ACHN (cell line): ENCODE measurements at regions not wholly inside any gene's neighbourhood (a gene's known extent, or its start where the extent isn't known, plus 50 kb on each side); places are given as distances from the start of the nearest gene placed in this dataset.

Experiments
- DNase-seq: peaks from one replicate; pipeline ENCODE4 v3.0.0-alpha.2; 2015
- in situ Hi-C: cut with HindIII; loops from 2 replicates; pipeline ENCODE4 v1.10.0; 2017; ENCODE audit warnings: low sequenced_read_pairs, low pct_ligation_motif_present, low pct_unique_long_range_greater_than_20kb

GRCh38 chr6:43876602-43877001 lies 106.6 kb downstream of the VEGFA start:
- no peak for DNase-seq
- in situ Hi-C loops, result no loop called here

DNA sequence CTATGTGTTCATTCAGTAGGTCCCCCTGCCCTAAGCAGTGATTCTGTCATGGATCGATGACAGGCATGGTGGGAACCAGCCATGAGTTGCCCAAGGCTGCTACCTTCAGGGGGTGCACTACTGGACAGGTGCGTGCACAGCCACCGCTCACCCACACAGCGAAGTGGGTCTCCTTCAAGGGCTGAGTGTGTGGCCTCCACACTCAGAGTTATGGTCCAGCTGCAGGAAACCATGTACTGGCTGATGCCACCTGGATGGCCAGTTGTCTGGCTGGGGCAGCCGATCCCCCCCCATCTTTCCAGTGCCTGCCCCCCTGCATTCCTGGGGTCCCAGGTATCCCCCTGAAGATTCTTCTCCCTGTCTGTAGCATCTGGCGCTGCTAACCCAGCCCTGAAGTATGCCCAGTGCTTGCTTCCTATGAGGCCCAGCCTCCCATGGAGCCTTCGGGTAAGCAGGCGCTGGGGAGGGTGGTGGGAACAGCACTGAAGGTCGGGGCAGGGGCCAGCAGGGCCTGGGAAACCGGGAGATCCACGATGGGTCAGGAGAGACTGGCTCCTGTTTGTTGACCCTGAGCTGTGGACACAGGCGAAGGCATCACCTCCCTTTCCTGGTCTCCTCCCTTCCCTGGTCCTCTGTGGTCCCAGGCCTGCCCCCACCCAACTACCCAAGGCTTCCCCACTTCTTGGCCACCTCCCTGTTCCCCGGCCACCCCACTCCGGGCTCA lies 106.0 kb downstream of the VEGFA start:
- DNase-seq, result no peak
- in situ Hi-C loops, result no loop called here

DNA sequence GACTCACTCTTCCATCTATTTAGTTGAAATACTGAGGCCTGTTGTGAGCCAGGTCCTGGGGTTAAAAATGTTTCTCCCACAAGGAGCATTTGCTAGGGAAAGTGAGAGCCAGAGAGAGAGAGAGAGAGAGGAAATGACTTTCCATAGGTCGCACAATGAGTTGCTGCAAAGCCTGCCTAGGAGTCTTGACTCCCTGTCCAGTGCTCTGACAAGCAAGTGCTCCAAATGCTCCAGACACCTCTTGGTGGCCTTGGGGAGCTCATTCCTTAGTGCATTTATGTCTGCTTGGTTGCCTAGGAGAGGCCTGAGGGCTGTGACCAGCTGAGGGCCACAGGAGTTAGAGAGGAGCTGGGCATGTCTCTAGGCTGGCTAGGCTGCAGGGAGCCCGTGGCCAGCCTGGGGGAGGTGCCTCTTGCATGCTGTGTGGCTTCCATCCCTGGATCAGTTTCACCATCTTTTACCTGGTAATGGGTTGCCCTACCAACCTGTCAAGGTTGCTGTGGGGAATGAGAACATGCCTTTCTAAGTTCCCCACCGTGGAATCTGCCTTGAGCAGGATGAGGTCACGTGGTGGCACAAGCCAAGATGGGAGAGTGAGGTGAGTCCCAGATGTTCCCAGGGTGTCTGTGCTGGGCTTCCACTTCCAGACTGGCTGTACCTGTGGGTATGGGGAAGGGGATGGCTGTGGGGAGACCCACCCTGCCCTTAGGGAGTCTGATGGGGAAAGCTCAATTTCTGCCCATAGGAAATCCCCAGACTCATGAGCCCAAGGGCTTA lies 105.0 kb downstream of the VEGFA start:
- DNase-seq, result no peak
- in situ Hi-C loops, result no loop called here

GRCh38 chr6:43873806-43874714 lies 104.0 kb downstream of the VEGFA start:
- in situ Hi-C loops, result no loop called here
- no peak for DNase-seq

GRCh38 chr6:43871933-43872332 lies 101.9 kb downstream of the VEGFA start:
- in situ Hi-C loops, result no loop called here
- no peak for DNase-seq

GRCh38 chr6:43871284-43871683 lies 101.3 kb downstream of the VEGFA start:
- in situ Hi-C loops, result no loop called here
- DNase-seq, result no peak

GRCh38 chr6:43870660-43871061 lies 100.7 kb downstream of the VEGFA start:
- no peak for DNase-seq
- in situ Hi-C loops, result no loop called here

DNA sequence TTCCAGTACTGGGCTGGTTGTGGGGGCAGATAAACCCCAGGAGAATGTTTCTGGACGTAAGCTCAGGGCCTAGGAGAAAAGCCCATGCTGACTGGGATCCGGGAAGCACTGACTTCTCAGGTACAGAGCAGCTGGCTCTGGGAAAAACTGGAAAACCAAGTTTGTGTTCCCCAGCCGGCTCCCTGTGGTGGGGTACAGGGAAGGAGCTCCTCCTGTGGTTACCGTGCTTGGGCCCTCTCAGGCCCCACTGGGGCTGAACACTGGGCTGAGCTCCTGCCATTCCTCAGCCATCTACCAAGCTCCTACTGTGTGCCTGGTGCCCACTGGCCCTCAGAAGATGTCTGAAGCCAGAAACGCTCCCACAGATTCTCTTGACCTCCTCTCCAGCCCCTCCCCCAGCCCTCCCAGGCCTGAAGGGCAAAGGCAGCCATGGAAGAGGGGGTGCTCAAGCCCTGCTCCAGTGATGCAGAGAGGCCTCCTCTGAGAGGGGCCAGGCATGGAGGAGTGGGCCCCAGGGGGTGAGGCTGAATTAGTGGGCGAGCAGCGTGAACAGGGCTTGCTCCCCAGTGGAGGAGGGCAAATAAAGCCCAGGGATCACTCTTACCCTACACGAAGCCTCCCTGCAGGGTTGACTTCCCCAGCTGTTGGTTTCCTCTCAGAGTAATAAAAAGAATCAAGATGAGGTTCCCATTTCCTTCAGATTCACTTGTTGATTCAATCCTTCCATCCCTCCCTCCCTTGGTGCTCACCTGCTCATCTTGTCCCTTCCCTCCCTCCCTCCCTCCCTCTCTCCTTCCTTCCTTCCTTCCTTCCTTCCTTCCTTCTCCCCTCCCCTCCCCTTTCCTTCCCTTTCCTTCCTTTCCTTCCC lies 100.0 kb downstream of the VEGFA start:
- DNase-seq, result no peak
- in situ Hi-C loops, result no loop called here

- no peak for DNase-seq
- in situ Hi-C loops, result no loop called here
Observed at GRCh38 chr6:43869079-43869710, 99.2 kb downstream of the VEGFA start.

DNA sequence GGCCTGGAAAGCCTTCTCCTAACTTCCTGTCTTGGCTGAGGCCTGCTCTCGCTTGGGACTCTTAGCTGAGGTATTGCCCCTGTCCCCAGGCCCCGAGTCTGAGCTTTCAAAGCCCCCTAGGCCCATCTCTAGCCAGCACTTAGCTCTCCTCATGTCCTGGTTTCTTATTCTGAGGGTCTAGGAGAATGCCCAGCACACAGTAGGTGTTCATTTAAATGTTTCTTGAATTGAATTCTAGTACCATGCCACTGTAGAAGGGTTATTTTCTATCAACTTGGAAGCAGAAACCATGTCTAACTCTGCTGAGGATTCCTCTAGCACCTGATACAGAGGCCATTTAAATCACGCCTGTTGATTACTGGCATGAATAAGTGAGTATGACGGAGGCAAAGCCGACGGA lies 98.5 kb downstream of the VEGFA start:
- DNase-seq, result no peak
- in situ Hi-C loops, result no loop called here

GRCh38 chr6:43867996-43868395 lies 98.0 kb downstream of the VEGFA start:
- no peak for DNase-seq
- in situ Hi-C loops, result no loop called here

DNA sequence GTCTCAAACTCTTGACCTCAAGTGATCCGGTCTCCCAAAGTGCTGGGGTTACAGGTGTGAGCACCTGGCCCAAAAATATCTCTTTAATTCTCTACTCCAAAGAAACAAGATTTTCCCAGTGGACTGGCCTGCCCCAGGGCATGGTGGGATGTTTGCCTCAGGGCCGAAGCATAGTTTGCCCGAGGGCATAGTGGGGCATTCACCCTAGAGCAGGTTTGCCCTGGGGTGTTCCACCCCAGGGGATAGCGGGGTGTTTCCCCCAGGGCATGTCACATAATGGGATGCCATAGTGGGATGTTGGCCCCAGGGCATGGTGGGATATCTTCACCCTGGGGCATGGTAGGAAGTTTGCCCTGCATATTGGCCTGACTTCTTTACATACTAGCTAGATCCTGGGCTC lies 97.2 kb downstream of the VEGFA start:
- in situ Hi-C loops, result no loop called here
- DNase-seq, result no peak

- in situ Hi-C loops, result no loop called here
- DNase-seq, result no peak
Observed at GRCh38 chr6:43865932-43866645, 96.1 kb downstream of the VEGFA start.

DNA sequence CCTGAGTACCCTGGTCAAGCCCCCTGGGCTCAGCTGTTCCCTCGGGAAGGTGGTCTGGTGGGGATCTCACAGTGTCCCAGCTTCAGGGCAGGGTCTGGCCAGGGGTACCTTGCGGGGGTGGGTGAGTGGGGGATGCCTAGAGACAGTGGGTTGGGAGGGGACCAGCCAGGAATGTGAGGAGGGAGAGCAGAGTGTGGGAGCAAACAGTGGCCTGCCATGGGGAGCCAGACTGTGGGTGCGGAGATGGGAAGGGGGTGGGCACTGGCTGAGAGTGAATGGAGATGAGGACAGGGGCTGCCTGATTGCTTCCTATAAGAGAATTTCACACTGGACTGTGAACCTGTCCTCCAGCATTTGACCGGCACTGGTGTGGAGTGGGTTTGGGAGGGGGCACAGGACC lies 95.1 kb downstream of the VEGFA start:
- DNase-seq, result no peak
- in situ Hi-C loops, result no loop called here

- DNase-seq, result no peak
- in situ Hi-C loops, result no loop called here
Observed at GRCh38 chr6:43862925-43863324, 92.9 kb downstream of the VEGFA start.

DNA sequence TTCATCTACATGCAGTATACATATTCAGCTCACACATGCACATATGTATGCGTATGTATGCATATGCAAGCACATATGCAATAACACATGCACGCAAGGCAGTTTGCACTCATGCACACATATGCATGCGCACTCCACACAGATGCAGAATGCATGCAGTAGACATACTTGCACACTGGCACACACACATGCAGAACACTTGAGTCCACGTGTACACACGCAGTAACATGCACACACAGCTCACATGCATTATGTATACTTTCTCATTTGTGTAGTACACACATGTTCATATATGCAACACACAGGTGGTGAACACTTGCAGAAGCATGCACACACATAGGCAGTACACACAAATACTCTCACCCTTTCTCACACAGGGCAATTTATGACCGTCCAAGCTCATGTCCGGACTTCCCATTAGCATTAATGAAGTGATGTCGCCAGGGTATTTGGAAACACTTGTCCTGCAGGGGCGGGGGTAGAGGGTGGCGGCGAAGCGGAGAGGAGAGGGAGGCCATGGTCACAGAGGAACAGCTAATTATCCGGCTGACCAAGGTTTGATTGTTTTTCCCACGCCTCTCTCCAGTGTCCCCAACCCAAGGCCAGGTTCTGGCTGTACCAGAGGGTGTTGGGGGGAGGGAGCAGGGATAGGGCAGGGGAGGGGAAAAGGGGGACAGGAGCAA lies 91.3 kb downstream of the VEGFA start:
- in situ Hi-C loops, result no loop called here
- DNase-seq, result no peak

DNA sequence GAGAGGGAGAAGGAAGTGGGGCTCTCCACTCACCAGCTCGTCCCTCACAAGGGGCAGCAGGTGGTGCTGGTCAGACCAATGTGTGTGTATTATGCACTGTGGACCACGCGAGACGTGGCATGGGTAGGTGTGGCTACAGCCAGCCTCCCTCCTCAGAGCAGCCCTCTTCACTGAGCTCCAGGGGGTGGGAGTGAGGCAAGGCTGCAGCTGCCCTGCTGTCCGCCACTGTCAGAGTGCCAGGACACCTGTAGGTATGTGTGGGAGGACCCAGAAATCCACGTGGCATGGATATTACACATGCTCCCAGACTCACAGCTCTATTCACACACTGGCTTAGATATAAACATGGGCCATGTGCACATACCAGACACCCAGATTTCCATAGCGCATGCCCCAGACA lies 90.3 kb downstream of the VEGFA start:
- DNase-seq, result no peak
- in situ Hi-C loops, result no loop called here
